ENCODE measurements at regions not wholly inside any gene's neighbourhood (a gene's known extent, or its start where the extent isn't known, plus 50 kb on each side); places are given as distances from the start of the nearest gene placed in this dataset.

DNA sequence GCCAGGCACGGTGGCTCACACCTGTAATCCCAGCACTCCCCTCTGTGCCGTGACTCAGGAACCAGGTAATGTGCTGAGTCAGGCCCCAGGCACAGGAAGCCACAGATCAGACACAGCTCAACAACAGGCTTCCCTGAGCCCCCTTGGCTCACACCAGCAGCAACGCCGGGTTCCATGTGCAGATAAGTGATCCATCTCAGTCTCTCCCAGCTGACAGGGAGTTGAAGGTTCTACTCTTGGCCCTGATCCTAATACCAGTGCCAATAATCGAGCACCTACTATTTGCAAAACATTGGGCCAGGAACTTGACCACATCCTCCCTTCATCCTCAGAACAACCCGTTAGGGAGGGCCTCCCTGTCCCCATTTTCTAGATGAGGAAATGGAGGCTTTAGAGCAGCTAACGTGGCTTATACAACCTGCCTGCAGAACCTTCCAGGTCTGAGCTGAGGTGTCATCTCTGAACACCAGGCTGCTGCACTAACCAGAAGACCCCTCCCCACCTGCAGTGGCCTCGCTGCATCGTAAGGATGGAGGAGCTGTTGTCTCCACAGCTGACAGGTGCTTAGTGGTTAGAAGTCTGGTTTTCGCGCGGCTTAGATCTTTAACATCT, 64.8 kb upstream of the AMZ2 start:
- Histone ChIP-seq H3K79me2 (ENCODE audit: insufficient read depth, low read length) (peaks cover 7% of the 10 kb centered on the region; the same call in 1 of the 2 replicates), H3K9me3 (ENCODE audit: insufficient read depth, low read length, severe bottlenecking) (no peaks in the 10 kb centered on the region), H3K27me3 (ENCODE audit: insufficient read depth, low read length, poor library complexity) (no peaks in the 10 kb centered on the region), H3K4me2 (ENCODE audit: insufficient read depth, low read length) (peak overlapping the region; percentile 66), H2AFZ (ENCODE audit: low read depth, low read length) (0 out of 2 replicates have a peak overlapping the region, but pooled peaks have one; percentile 27), H4K20me1 (ENCODE audit: insufficient read depth, low read length) (no peaks in the 10 kb centered on the region), H3K4me3 (ENCODE audit: low read depth in 1 of 2, low read length in 2 of 2) (peak overlapping the region in 1 of 2 experiments; percentile 44; a peak in 2 of 4 replicates), H3K4me1 (ENCODE audit: insufficient read depth, low read length) (peaks cover 75% of the 10 kb centered on the region), H3K36me3 (ENCODE audit: insufficient read depth, low read length) (no peaks in the 10 kb centered on the region), H3K27ac (ENCODE audit: low read length) (peak overlapping the region; percentile 94), H3K9ac (ENCODE audit: low read depth, low read length) (peak overlapping the region; percentile 64)
- peak; percentile 68 for ATAC-seq (ENCODE audit: insufficient read depth, low read depth)
- peak; percentile 89 for DNase-seq
- TF ChIP-seq, protein P1, sequence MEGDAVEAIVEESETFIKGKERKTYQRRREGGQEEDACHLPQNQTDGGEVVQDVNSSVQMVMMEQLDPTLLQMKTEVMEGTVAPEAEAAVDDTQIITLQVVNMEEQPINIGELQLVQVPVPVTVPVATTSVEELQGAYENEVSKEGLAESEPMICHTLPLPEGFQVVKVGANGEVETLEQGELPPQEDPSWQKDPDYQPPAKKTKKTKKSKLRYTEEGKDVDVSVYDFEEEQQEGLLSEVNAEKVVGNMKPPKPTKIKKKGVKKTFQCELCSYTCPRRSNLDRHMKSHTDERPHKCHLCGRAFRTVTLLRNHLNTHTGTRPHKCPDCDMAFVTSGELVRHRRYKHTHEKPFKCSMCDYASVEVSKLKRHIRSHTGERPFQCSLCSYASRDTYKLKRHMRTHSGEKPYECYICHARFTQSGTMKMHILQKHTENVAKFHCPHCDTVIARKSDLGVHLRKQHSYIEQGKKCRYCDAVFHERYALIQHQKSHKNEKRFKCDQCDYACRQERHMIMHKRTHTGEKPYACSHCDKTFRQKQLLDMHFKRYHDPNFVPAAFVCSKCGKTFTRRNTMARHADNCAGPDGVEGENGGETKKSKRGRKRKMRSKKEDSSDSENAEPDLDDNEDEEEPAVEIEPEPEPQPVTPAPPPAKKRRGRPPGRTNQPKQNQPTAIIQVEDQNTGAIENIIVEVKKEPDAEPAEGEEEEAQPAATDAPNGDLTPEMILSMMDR (IDR thresholded peaks at IDR 0.05; ENCODE audit: borderline replicate concordance, extremely low read depth, low read length, poor library complexity, severe bottlenecking) = no peak
- TF ChIP-seq EZH2 (IDR thresholded peaks at IDR 0.05; ENCODE audit: borderline replicate concordance, low read depth, low read length, severe bottlenecking) = no peak

DNA sequence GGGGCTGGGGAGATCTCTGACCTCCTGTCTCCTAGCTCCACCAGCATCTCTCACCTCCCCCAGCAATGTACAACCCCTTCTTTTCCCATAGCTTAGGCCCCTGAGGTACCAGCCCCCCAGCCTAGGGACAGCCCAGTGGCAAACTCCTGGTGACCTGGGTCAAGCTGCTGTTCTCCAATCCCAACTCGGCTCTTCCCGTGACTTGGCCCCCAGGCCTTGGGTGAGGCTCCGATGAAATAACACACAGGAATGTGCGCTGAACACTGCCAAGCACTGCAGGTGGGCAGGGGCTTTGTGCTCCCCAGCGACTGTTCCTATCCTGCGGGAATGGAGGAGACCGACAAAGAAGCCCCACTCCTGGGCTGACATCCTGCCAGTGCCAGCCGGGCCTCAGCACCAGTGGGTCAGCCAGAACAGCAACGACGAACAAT, 63.7 kb upstream of the AMZ2 start:
- peak overlapping the region in 1 of 2 experiments; percentile 32; a peak in 1 of 4 replicates for H3K4me3 ChIP-seq (ENCODE audit: low read depth in 1 of 2, low read length in 2 of 2)
- no peaks in the 10 kb centered on the region for H3K9me3 ChIP-seq (ENCODE audit: insufficient read depth, low read length, severe bottlenecking)
- DNase-seq (no peak), ATAC-seq (ENCODE audit: insufficient read depth, low read depth) (no peak)
- H3K79me2 ChIP-seq (ENCODE audit: insufficient read depth, low read length) = peaks cover 7% of the 10 kb centered on the region; the same call in 1 of the 2 replicates
- no peaks in the 10 kb centered on the region for H3K27me3 ChIP-seq (ENCODE audit: insufficient read depth, low read length, poor library complexity)
- H3K9ac ChIP-seq (ENCODE audit: low read depth, low read length) = peak overlapping the region; percentile 64
- peak overlapping the region; percentile 94 for H3K27ac ChIP-seq (ENCODE audit: low read length)
- H3K4me1 ChIP-seq (ENCODE audit: insufficient read depth, low read length) = peaks cover 71% of the 10 kb centered on the region
- no peak overlapping the region for H2AFZ ChIP-seq (ENCODE audit: low read depth, low read length)
- peak overlapping the region; percentile 66 for H3K4me2 ChIP-seq (ENCODE audit: insufficient read depth, low read length)
- H3K36me3 ChIP-seq (ENCODE audit: insufficient read depth, low read length) = no peaks in the 10 kb centered on the region
- no peaks in the 10 kb centered on the region for H4K20me1 ChIP-seq (ENCODE audit: insufficient read depth, low read length)
- TF ChIP-seq, protein P1 (IDR thresholded peaks at IDR 0.05; ENCODE audit: borderline replicate concordance, extremely low read depth, low read length, poor library complexity, severe bottlenecking) = no peak
- no peak for TF ChIP-seq EZH2 (IDR thresholded peaks at IDR 0.05; ENCODE audit: borderline replicate concordance, low read depth, low read length, severe bottlenecking)

DNA sequence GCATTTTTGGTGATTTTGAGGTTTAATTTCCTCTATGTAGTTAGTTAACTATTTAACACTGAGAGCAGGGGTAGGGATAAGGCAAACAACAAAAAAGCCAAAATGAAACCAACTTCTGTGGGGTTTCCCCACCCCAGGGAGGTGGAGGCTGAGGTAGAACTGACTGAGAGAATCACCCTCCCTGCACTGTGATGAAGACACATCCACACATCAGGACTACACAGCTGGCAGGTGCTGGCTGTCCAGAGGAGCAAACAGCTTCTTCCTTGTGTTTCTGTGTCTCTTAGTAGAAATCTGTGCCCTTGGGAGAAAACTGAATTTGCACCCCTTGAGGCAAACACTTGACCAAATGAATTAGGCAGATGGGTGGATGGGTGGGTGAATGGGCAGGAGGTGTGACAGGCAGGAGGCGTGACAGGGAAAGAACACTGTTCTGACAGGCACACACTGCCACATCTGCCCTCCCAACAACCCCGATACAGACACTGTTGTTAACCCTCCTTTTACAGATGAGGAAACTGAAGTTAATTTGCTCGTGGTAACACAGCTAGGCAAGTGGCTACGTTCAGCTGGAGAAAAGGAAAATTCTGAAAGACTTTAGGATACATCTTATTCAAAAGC, 62.9 kb upstream of the AMZ2 start:
- H3K79me2 ChIP-seq (ENCODE audit: insufficient read depth, low read length) = peaks cover 7% of the 10 kb centered on the region; the same call in 1 of the 2 replicates
- H3K36me3 ChIP-seq (ENCODE audit: insufficient read depth, low read length) = no peaks in the 10 kb centered on the region
- peaks cover 63% of the 10 kb centered on the region for H3K4me1 ChIP-seq (ENCODE audit: insufficient read depth, low read length)
- ATAC-seq (ENCODE audit: insufficient read depth, low read depth) (peak; percentile 63), DNase-seq (peak; percentile 77)
- no peaks in the 10 kb centered on the region for H3K9me3 ChIP-seq (ENCODE audit: insufficient read depth, low read length, severe bottlenecking)
- peak overlapping the region; percentile 66 for H3K4me2 ChIP-seq (ENCODE audit: insufficient read depth, low read length)
- peak overlapping the region; percentile 94 for H3K27ac ChIP-seq (ENCODE audit: low read length)
- no peaks in the 10 kb centered on the region for H3K27me3 ChIP-seq (ENCODE audit: insufficient read depth, low read length, poor library complexity)
- H3K9ac ChIP-seq (ENCODE audit: low read depth, low read length) = peak overlapping the region; percentile 64
- no peaks in the 10 kb centered on the region for H4K20me1 ChIP-seq (ENCODE audit: insufficient read depth, low read length)
- no peak overlapping the region for H2AFZ ChIP-seq (ENCODE audit: low read depth, low read length)
- no peak for TF ChIP-seq EZH2 (IDR thresholded peaks at IDR 0.05; ENCODE audit: borderline replicate concordance, low read depth, low read length, severe bottlenecking)
- TF ChIP-seq, protein P1 (IDR thresholded peaks at IDR 0.05; ENCODE audit: borderline replicate concordance, extremely low read depth, low read length, poor library complexity, severe bottlenecking) = no peak
- no peak overlapping the region; a peak in 1 of 4 replicates for H3K4me3 ChIP-seq (ENCODE audit: low read depth in 1 of 2, low read length in 2 of 2)

Data from DND-41 (cell line).